RWPE1 (cell line): ENCODE measurements at regions not wholly inside any gene's neighbourhood (a gene's known extent, or its start where the extent isn't known, plus 50 kb on each side); places are given as distances from the start of the nearest gene placed in this dataset.

Source experiments
- CTCF ChIA-PET: fragments of 350-600 bp; sonication (Branson Sonifier 250); formaldehyde crosslinking; extraction: SDS; loops from one replicate; lab custom pipeline; 2021; lab: Yijun Ruan, JAX
- POLR2A ChIA-PET: fragments of 400-600 bp; formaldehyde crosslinking; extraction: SDS; loops from one replicate; lab custom pipeline; 2020; ENCODE audit warnings: antibody characterized with exemption; ENCODE audit not compliant: low non-redundant PET; lab: Yijun Ruan, JAX
- DNase-seq: peaks from one replicate; pipeline ENCODE4 v3.0.0; 2012; ENCODE audit warnings: low spot score
- H3K27ac ChIP-seq: fragments of 450-650 bp; 2 replicates; pipeline ENCODE4 v1.5.1; 2017
- CTCF ChIP-seq: fragments of 450-650 bp; conservative IDR thresholded peaks from 2 replicates; pipeline ENCODE4 v1.5.1; 2017; ENCODE audit warnings: low read depth, mild to moderate bottlenecking

GRCh38 chr4:115740806-115741205, 627.4 kb upstream of the NDST4 start:
- CTCF ChIA-PET, result no interaction called here
- no peak for TF ChIP-seq CTCF
- no peak overlapping the region for H3K27ac ChIP-seq
- POLR2A ChIA-PET, result no interaction called here
- DNase-seq, result no peak

- no peak for TF ChIP-seq CTCF
- POLR2A ChIA-PET, result no interaction called here
- DNase-seq, result no peak
- no peak overlapping the region for H3K27ac ChIP-seq
- CTCF ChIA-PET, result no interaction called here
Observed at GRCh38 chr4:115729739-115730266, 616.4 kb upstream of the NDST4 start.

GRCh38 chr4:115723621-115724020, 610.2 kb upstream of the NDST4 start:
- CTCF ChIA-PET, result interaction anchor here (0.6 kb wide), 1 partner anchor 444 kb away, joined by 3 read pairs; no protein-coding TSS in a partner anchor
- no peak for TF ChIP-seq CTCF
- H3K27ac ChIP-seq, result no peak overlapping the region
- no peak for DNase-seq
- POLR2A ChIA-PET, result no interaction called here

GRCh38 chr4:115720611-115721010, 607.2 kb upstream of the NDST4 start:
- POLR2A ChIA-PET, result no interaction called here

GRCh38 chr4:115711575-115711974, 598.2 kb upstream of the NDST4 start:
- no peak for DNase-seq
- no peak overlapping the region for H3K27ac ChIP-seq
- TF ChIP-seq CTCF, result no peak
- ChIA-PET CTCF (no interaction called here), POLR2A (no interaction called here)

More at GRCh38 chr4:115720611-115721010, 607.2 kb upstream of the NDST4 start:
- no peak for TF ChIP-seq CTCF
- no peak overlapping the region for H3K27ac ChIP-seq
- DNase-seq, result peak; percentile 12
- CTCF ChIA-PET, result no interaction called here

GRCh38 chr4:115688961-115689360, 575.5 kb upstream of the NDST4 start:
- ChIA-PET CTCF (no interaction called here), POLR2A (no interaction called here)
- no peak for TF ChIP-seq CTCF
- no peak overlapping the region for H3K27ac ChIP-seq
- no peak for DNase-seq
